NCI-H748 (cell line): ENCODE measurements at regions not wholly inside any gene's neighbourhood (a gene's known extent, or its start where the extent isn't known, plus 50 kb on each side); places are given as distances from the start of the nearest gene placed in this dataset.
"Not testable (repeated sequence)": the region's sequence is repeated elsewhere in the genome, so short reads cannot be mapped to it uniquely, and the experiment has no call there.

Experiments used
- DNase-seq: peaks from one replicate; lab custom pipeline; 2025; ENCODE audit not compliant: unreplicated experiment; lab: John Stamatoyannopoulos, UW

GRCh38 chr6:101110814-101111213 lies 229.7 kb upstream of the ASCC3 start:
- DNase-seq, result no peak

GRCh38 chr6:101113468-101114260 lies 232.5 kb upstream of the ASCC3 start:
- no peak for DNase-seq

GRCh38 chr6:101114703-101115102 lies 233.6 kb upstream of the ASCC3 start:
- peak; percentile 82 for DNase-seq

- no peak for DNase-seq
Measured at GRCh38 chr6:101116337-101116736, 235.2 kb upstream of the ASCC3 start.

- DNase-seq, result peak; percentile 47
Measured at GRCh38 chr6:101117393-101118135, 236.4 kb upstream of the ASCC3 start.

- no peak for DNase-seq
Measured at GRCh38 chr6:101118136-101118396, 236.9 kb upstream of the ASCC3 start.

GRCh38 chr6:101120747-101121146 lies 239.6 kb upstream of the ASCC3 start:
- no peak for DNase-seq

GRCh38 chr6:101125380-101125971 lies 244.3 kb upstream of the ASCC3 start:
- DNase-seq, result no peak

GRCh38 chr6:101126501-101126900 lies 245.4 kb upstream of the ASCC3 start:
- DNase-seq, result no peak

GRCh38 chr6:101129851-101130250 lies 248.7 kb upstream of the ASCC3 start:
- no peak for DNase-seq

GRCh38 chr6:101146389-101146788 lies 247.1 kb upstream of the GRIK2 start:
- no peak for DNase-seq

GRCh38 chr6:101150226-101150625 lies 243.3 kb upstream of the GRIK2 start:
- DNase-seq, result no peak

- not testable (repeated sequence) for DNase-seq
Measured at GRCh38 chr6:101157638-101158037, 235.9 kb upstream of the GRIK2 start.

- peak; percentile 83 for DNase-seq
Measured at GRCh38 chr6:101163611-101164010, 229.9 kb upstream of the GRIK2 start.

GRCh38 chr6:101167638-101168037 lies 225.9 kb upstream of the GRIK2 start:
- DNase-seq, result no peak

GRCh38 chr6:101171049-101171448 lies 222.5 kb upstream of the GRIK2 start:
- DNase-seq, result not testable (repeated sequence)

GRCh38 chr6:101178748-101179147 lies 214.8 kb upstream of the GRIK2 start:
- DNase-seq, result no peak

- no peak for DNase-seq
Measured at GRCh38 chr6:101181006-101181405, 212.5 kb upstream of the GRIK2 start.

- DNase-seq, result peak; percentile 8
Measured at GRCh38 chr6:101188285-101188798, 205.2 kb upstream of the GRIK2 start.

- no peak for DNase-seq
Measured at GRCh38 chr6:101195588-101195987, 197.9 kb upstream of the GRIK2 start.

GRCh38 chr6:101199441-101199840 lies 194.1 kb upstream of the GRIK2 start:
- DNase-seq, result no peak

GRCh38 chr6:101202867-101203374 lies 190.6 kb upstream of the GRIK2 start:
- DNase-seq, result no peak
